ENCODE measurements at regions not wholly inside any gene's neighbourhood (a gene's known extent, or its start where the extent isn't known, plus 50 kb on each side); places are given as distances from the start of the nearest gene placed in this dataset.

DNA sequence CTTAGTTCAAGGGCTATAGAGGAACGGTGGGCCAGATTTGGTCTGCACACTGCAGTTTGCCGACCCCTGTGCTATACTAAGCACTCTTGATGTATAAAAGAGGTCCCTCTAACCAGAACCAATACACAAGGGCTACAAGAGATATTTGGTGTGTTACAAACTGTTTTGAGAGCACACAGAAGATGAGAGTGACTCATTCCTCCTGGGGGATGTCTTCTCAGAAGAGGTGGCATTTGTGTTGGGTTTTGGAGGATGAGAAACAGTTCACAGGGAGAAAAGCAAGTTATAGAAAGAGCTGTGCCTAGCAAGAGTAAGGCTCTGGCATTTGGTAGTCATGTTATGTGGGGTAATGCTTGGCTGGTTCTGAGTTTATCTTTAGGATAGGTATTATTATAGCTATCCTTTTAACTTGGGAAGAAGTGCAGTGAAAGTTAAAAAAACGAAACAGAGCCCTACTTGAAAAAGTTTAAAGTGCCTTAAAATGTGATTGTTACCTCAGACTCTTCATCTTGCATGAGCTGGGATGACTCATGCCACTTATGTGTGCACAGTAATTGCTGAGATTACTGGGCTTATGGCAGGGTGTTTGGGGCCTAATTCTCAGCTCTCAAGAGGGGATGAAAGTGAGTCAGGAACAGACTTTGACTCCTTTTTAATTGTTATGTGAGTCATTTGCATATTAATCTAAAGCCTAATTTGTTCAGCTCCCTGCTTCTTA, 160.4 kb downstream of the KIF20B start:
- Histone ChIP-seq H3K4me3 (ENCODE audit: low read length in 3 of 3) (no peak overlapping the region), H3K27ac (ENCODE audit: low read depth in 2 of 2, low read length in 2 of 2) (no peak overlapping the region), H3K9me3 (ENCODE audit: control insufficient read depth in 2 of 3, insufficient read depth in 1 of 3, low read length in 3 of 3) (no peaks in the 10 kb centered on the region), H3K27me3 (ENCODE audit: control insufficient read depth, insufficient read depth, low read length) (no peaks in the 10 kb centered on the region), H3K36me3 (ENCODE audit: control insufficient read depth in 2 of 3, insufficient read depth in 3 of 3, low read length in 3 of 3) (no peaks in the 10 kb centered on the region), H3K9ac (ENCODE audit: low read length in 3 of 3) (no peak overlapping the region), H3K4me1 (ENCODE audit: control insufficient read depth in 2 of 3, insufficient read depth in 2 of 3, low read depth in 1 of 3, low read length in 3 of 3) (no peaks in the 10 kb centered on the region)
- FAIRE-seq (no peak), DNase-seq (no peak)
- intact Hi-C loops (cut with DNase I), result no loop called here
- TF ChIP-seq, protein P1, sequence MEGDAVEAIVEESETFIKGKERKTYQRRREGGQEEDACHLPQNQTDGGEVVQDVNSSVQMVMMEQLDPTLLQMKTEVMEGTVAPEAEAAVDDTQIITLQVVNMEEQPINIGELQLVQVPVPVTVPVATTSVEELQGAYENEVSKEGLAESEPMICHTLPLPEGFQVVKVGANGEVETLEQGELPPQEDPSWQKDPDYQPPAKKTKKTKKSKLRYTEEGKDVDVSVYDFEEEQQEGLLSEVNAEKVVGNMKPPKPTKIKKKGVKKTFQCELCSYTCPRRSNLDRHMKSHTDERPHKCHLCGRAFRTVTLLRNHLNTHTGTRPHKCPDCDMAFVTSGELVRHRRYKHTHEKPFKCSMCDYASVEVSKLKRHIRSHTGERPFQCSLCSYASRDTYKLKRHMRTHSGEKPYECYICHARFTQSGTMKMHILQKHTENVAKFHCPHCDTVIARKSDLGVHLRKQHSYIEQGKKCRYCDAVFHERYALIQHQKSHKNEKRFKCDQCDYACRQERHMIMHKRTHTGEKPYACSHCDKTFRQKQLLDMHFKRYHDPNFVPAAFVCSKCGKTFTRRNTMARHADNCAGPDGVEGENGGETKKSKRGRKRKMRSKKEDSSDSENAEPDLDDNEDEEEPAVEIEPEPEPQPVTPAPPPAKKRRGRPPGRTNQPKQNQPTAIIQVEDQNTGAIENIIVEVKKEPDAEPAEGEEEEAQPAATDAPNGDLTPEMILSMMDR (IDR thresholded peaks at IDR 0.05; ENCODE audit: borderline replicate concordance, extremely low read depth, insufficient read depth), result no peak

DNA sequence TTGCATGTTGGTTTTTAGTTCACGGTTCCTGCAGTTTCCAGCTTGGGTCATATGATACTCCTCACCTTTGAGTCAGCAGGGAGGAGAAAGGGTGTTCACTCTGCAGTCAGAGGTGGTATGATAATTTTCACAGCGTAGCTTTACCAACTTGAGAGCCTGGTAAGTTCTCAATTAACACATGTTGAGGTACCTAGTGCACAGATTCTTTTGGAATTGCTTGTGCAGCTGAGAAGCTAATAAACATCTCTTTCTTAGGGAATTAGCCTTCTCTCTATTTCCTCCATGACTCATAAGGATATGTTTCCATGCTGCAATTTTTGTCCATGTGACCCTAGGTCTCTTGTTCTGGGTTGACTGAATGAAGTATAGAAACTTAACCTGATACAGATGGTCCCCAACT, 166.6 kb downstream of the KIF20B start:
- no peak overlapping the region for H3K9ac ChIP-seq (ENCODE audit: low read length in 3 of 3)
- no peaks in the 10 kb centered on the region for H3K27me3 ChIP-seq (ENCODE audit: control insufficient read depth, insufficient read depth, low read length)
- no peak overlapping the region for H3K27ac ChIP-seq (ENCODE audit: low read depth in 2 of 2, low read length in 2 of 2)
- TF ChIP-seq, protein P1 (IDR thresholded peaks at IDR 0.05; ENCODE audit: borderline replicate concordance, extremely low read depth, insufficient read depth), result no peak
- H3K9me3 ChIP-seq (ENCODE audit: control insufficient read depth in 2 of 3, insufficient read depth in 1 of 3, low read length in 3 of 3), result no peaks in the 10 kb centered on the region
- no peak overlapping the region for H3K4me3 ChIP-seq (ENCODE audit: low read length in 3 of 3)
- FAIRE-seq (no peak), DNase-seq (no peak)
- no peaks in the 10 kb centered on the region for H3K4me1 ChIP-seq (ENCODE audit: control insufficient read depth in 2 of 3, insufficient read depth in 2 of 3, low read depth in 1 of 3, low read length in 3 of 3)
- intact Hi-C loops (cut with DNase I), result no loop called here
- no peaks in the 10 kb centered on the region for H3K36me3 ChIP-seq (ENCODE audit: control insufficient read depth in 2 of 3, insufficient read depth in 3 of 3, low read length in 3 of 3)

DNA sequence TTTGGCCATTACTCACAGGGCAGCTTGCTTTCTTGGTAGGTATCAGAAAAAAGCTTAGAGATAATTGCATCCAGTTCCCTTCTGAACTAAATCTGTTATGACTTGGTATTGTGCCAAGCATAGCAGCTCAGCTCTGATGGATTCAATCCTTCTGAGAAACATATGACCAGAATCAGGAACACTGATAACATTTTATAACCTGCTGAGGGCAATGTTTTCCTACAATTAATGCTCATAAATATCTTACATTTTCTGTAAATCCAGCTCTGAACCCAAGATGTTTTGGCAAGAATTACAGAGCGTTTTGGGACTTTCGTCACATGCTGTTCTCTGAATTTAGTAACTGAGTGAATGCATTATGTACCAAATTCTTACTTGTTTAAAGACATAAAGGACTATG, 167.8 kb downstream of the KIF20B start:
- DNase-seq, result peak in 2 of 5 donors; percentile 56 to 80
- H3K27ac ChIP-seq (ENCODE audit: low read depth in 2 of 2, low read length in 2 of 2), result no peak overlapping the region
- FAIRE-seq, result no peak
- intact Hi-C loops (cut with DNase I), result no loop called here
- H3K27me3 ChIP-seq (ENCODE audit: control insufficient read depth, insufficient read depth, low read length), result no peaks in the 10 kb centered on the region
- H3K9ac ChIP-seq (ENCODE audit: low read length in 3 of 3), result no peak overlapping the region
- H3K9me3 ChIP-seq (ENCODE audit: control insufficient read depth in 2 of 3, insufficient read depth in 1 of 3, low read length in 3 of 3), result no peaks in the 10 kb centered on the region
- TF ChIP-seq, protein P1 (IDR thresholded peaks at IDR 0.05; ENCODE audit: borderline replicate concordance, extremely low read depth, insufficient read depth), result no peak
- H3K4me3 ChIP-seq (ENCODE audit: low read length in 3 of 3), result no peak overlapping the region
- no peaks in the 10 kb centered on the region for H3K36me3 ChIP-seq (ENCODE audit: control insufficient read depth in 2 of 3, insufficient read depth in 3 of 3, low read length in 3 of 3)
- no peaks in the 10 kb centered on the region for H3K4me1 ChIP-seq (ENCODE audit: control insufficient read depth in 2 of 3, insufficient read depth in 2 of 3, low read depth in 1 of 3, low read length in 3 of 3)

Data from kidney (tissue), 13 donors.